Ishikawa (cell line): ENCODE measurements at regions not wholly inside any gene's neighbourhood (a gene's known extent, or its start where the extent isn't known, plus 50 kb on each side); places are given as distances from the start of the nearest gene placed in this dataset.

Experiments used
- CEBPB ChIP-seq: IDR thresholded peaks from 2 replicates; pipeline ENCODE4 v1.6.1; 2012
- EGR1 ChIP-seq: IDR thresholded peaks from 2 replicates; pipeline ENCODE4 v1.6.1; 2012
- YY1 ChIP-seq: IDR thresholded peaks from 2 replicates; pipeline ENCODE4 v1.6.1; 2012; ENCODE audit warnings: low read depth

DNA sequence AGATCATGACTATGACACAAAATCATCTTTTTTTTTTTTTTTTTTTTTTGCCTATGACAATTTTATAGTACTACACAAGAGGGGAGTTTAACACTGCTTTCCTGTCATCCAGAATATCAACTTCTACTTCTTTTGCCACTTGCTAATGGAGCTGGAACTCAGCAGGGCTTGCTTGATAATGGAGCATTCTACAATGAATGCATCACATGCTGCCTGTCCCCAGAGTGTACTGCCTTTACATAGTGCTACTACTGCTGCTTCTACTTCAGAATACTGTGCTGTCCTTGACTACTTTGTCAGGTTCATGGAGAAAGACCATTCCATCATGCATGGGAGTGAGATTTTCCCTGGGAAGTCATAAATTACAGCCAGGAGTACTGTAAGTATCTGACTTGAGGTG lies 338.6 kb upstream of the SEMA3A start:
- TF ChIP-seq CEBPB, result no peak
- no peak for TF ChIP-seq YY1
- no peak for TF ChIP-seq EGR1
